Brain microvascular endothelial cell (primary cell): ENCODE measurements at regions not wholly inside any gene's neighbourhood (a gene's known extent, or its start where the extent isn't known, plus 50 kb on each side); places are given as distances from the start of the nearest gene placed in this dataset.
"Not testable (repeated sequence)": the region's sequence is repeated elsewhere in the genome, so short reads cannot be mapped to it uniquely, and the experiment has no call there.

ENCODE experiments used
- DNase-seq: peaks from one replicate; pipeline ENCODE4 v3.0.0-alpha.2; 2020
- H3K27ac ChIP-seq: fragments of 250-450 bp; sonication (Bioruptor Pico); 2 replicates; pipeline ENCODE4 v1.5.1; 2020; ENCODE audit warnings: mild to moderate bottlenecking, moderate library complexity
- H3K27me3 ChIP-seq: fragments of 250-450 bp; sonication (Bioruptor Pico); replicated peaks from 2 replicates; pipeline ENCODE4 v1.5.1; 2020; ENCODE audit warnings: mild to moderate bottlenecking
- H3K36me3 ChIP-seq: fragments of 250-450 bp; sonication (Bioruptor Pico); replicated peaks from 2 replicates; pipeline ENCODE4 v1.5.1; 2020; ENCODE audit warnings: mild to moderate bottlenecking
- H3K4me3 ChIP-seq: 2 replicates; pipeline ENCODE4 v1.5.1; 2011; ENCODE audit warnings: low read depth, mild to moderate bottlenecking, control low read depth, low read length, moderate library complexity
- CTCF ChIP-seq: IDR thresholded peaks from 2 replicates; pipeline ENCODE4 v1.5.1; 2011; ENCODE audit warnings: low read depth, mild to moderate bottlenecking, moderate library complexity, low read length, control low read depth, inconsistent platforms; ENCODE audit errors: missing control alignments
- in situ Hi-C: cut with HindIII; loops from 2 replicates; pipeline ENCODE4 v1.10.0; 2017; ENCODE audit warnings: low sequenced_read_pairs, low pct_ligation_motif_present

- H3K36me3 ChIP-seq = no peaks in the 10 kb centered on the region
- no peak for DNase-seq
- TF ChIP-seq CTCF = no peak
These were observed 471.2 kb upstream of the UBE2E2 start for GRCh38 chr3:22731901-22732300.

GRCh38 chr3:22732641-22733040 lies 470.5 kb upstream of the UBE2E2 start:
- no peak overlapping the region for H3K4me3 ChIP-seq
- no peaks in the 10 kb centered on the region for H3K27me3 ChIP-seq
- no peak for TF ChIP-seq CTCF
- no peaks in the 10 kb centered on the region for H3K36me3 ChIP-seq
- in situ Hi-C loops = no loop called here
- no peak overlapping the region for H3K27ac ChIP-seq
- DNase-seq = no peak

More at GRCh38 chr3:22731901-22732300, 471.2 kb upstream of the UBE2E2 start:
- Histone ChIP-seq H3K27me3 (no peaks in the 10 kb centered on the region), H3K4me3 (no peak overlapping the region), H3K27ac (no peak overlapping the region)
- in situ Hi-C loops = no loop called here

- TF ChIP-seq CTCF = no peak
These were observed 468.9 kb upstream of the UBE2E2 start for GRCh38 chr3:22734207-22734606.

GRCh38 chr3:22734756-22735155 lies 468.4 kb upstream of the UBE2E2 start:
- in situ Hi-C loops = no loop called here
- no peak for TF ChIP-seq CTCF
- no peak for DNase-seq
- H3K4me3 ChIP-seq = no peak overlapping the region
- no peaks in the 10 kb centered on the region for H3K27me3 ChIP-seq
- H3K36me3 ChIP-seq = no peaks in the 10 kb centered on the region
- no peak overlapping the region for H3K27ac ChIP-seq

More at GRCh38 chr3:22734207-22734606, 468.9 kb upstream of the UBE2E2 start:
- H3K36me3 ChIP-seq = no peaks in the 10 kb centered on the region
- no peaks in the 10 kb centered on the region for H3K27me3 ChIP-seq
- DNase-seq = no peak
- H3K4me3 ChIP-seq = no peak overlapping the region
- no peak overlapping the region for H3K27ac ChIP-seq
- in situ Hi-C loops = no loop called here

GRCh38 chr3:22735373-22735772 lies 467.8 kb upstream of the UBE2E2 start:
- in situ Hi-C loops = no loop called here
- TF ChIP-seq CTCF = no peak
- Histone ChIP-seq H3K27ac (no peak overlapping the region), H3K36me3 (no peaks in the 10 kb centered on the region), H3K27me3 (no peaks in the 10 kb centered on the region), H3K4me3 (no peak overlapping the region)
- no peak for DNase-seq

GRCh38 chr3:22743386-22743785 lies 459.7 kb upstream of the UBE2E2 start:
- in situ Hi-C loops = not testable (repeated sequence)

More at GRCh38 chr3:22743386-22743785, 459.7 kb upstream of the UBE2E2 start:
- not testable (repeated sequence) for DNase-seq, H3K27ac ChIP-seq, H3K4me3 ChIP-seq, H3K36me3 ChIP-seq, H3K27me3 ChIP-seq
